A549 (cell line): ENCODE measurements at regions not wholly inside any gene's neighbourhood (a gene's known extent, or its start where the extent isn't known, plus 50 kb on each side); places are given as distances from the start of the nearest gene placed in this dataset.
"Not testable (repeated sequence)": the region's sequence is repeated elsewhere in the genome, so short reads cannot be mapped to it uniquely, and the experiment has no call there.

Experiments used
- CHD2 ChIP-seq: fragments of 150-350 bp; IDR thresholded peaks from 2 replicates; pipeline ENCODE4 v1.6.1; 2014; ENCODE audit warnings: low read length; ENCODE audit not compliant: partially characterized antibody
- CHD4 ChIP-seq: fragments of 200-600 bp; sonication (generic); IDR thresholded peaks from 2 replicates; pipeline ENCODE4 v1.6.1; 2016; ENCODE audit warnings: antibody characterized with exemption, mild to moderate bottlenecking, borderline replicate concordance
- EP300 ChIP-seq, 2 experiments: fragments of >200 bp; sonication (Bioruptor Twin); formaldehyde crosslinking; IDR thresholded peaks; 2 replicates in 1 of 2; 3 replicates in 1 of 2; pipeline ENCODE4 v1.6.1; 2016 to 2017
- ESRRA ChIP-seq: fragments of 150-350 bp; IDR thresholded peaks from 2 replicates; pipeline ENCODE4 v1.6.1; 2014; ENCODE audit warnings: mild to moderate bottlenecking, low read length, borderline replicate concordance
- HOXB5 ChIP-seq: fragments of 250-450 bp; sonication (Bioruptor Pico); IDR thresholded peaks from 2 replicates; pipeline ENCODE4 v1.5.0; 2020; ENCODE audit warnings: mild to moderate bottlenecking, moderate library complexity
- MAFK ChIP-seq: fragments of 450-650 bp; IDR thresholded peaks from 2 replicates; pipeline ENCODE4 v1.6.1; 2014; ENCODE audit not compliant: partially characterized antibody
- MAZ ChIP-seq: fragments of 150-350 bp; IDR thresholded peaks from 2 replicates; pipeline ENCODE4 v1.6.1; 2014; ENCODE audit warnings: antibody characterized with exemption, low read depth, low read length, borderline replicate concordance
- NR3C1 ChIP-seq: fragments of >200 bp; sonication (Bioruptor Twin); formaldehyde crosslinking; IDR thresholded peaks from 3 replicates; pipeline ENCODE4 v1.6.1; 2017
- POLR2A ChIP-seq: IDR thresholded peaks from 2 replicates; pipeline ENCODE4 v1.6.1; 2012; ENCODE audit warnings: mild to moderate bottlenecking, low read length
- POLR2AphosphoS2 ChIP-seq: conservative IDR thresholded peaks from 2 replicates; pipeline ENCODE4 v1.6.1; 2012; ENCODE audit warnings: low read length, improper control_type of control experiment, inconsistent platforms
- ZFP36 ChIP-seq: fragments of 450-650 bp; IDR thresholded peaks from 2 replicates; pipeline ENCODE4 v1.6.1; 2014; ENCODE audit warnings: borderline replicate concordance; ENCODE audit not compliant: partially characterized antibody
- TF ChIP-seq, protein P1 (sequence below): fragments of >200 bp; sonication (Bioruptor Twin); formaldehyde crosslinking; IDR thresholded peaks from 3 replicates; pipeline ENCODE4 v1.5.1; 2016

DNA sequence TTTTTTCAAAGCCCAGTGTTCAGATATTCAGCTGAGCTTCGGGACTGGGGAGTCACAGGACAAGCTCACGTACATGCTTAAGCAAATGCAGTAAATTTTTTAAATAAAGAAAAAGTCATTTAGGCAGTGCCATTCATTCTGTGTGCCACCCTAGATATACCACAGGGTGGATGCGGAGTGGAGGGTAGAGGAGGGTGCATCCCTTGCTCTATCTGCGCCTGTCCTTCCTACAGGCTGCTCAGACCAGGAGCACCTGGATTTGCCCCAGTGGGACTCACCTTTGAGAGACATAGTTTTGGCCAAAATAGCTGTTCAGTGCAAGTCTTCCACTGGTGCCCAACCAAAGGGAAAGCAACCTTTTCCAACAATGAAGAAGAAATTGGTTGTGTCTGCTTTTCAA lies 202.4 kb downstream of the ANKRD36 start:
- TF ChIP-seq, protein P1, sequence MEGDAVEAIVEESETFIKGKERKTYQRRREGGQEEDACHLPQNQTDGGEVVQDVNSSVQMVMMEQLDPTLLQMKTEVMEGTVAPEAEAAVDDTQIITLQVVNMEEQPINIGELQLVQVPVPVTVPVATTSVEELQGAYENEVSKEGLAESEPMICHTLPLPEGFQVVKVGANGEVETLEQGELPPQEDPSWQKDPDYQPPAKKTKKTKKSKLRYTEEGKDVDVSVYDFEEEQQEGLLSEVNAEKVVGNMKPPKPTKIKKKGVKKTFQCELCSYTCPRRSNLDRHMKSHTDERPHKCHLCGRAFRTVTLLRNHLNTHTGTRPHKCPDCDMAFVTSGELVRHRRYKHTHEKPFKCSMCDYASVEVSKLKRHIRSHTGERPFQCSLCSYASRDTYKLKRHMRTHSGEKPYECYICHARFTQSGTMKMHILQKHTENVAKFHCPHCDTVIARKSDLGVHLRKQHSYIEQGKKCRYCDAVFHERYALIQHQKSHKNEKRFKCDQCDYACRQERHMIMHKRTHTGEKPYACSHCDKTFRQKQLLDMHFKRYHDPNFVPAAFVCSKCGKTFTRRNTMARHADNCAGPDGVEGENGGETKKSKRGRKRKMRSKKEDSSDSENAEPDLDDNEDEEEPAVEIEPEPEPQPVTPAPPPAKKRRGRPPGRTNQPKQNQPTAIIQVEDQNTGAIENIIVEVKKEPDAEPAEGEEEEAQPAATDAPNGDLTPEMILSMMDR: not testable (repeated sequence)
- TF ChIP-seq NR3C1; ZFP36; EP300 (IDR thresholded peaks at IDR 0.05); CHD2; ESRRA; POLR2A; POLR2AphosphoS2; HOXB5; CHD4; MAZ; MAFK: not testable (repeated sequence)
